GM18868 (cell line): ENCODE measurements at regions not wholly inside any gene's neighbourhood (a gene's known extent, or its start where the extent isn't known, plus 50 kb on each side); places are given as distances from the start of the nearest gene placed in this dataset.
"Not testable (repeated sequence)": the region's sequence is repeated elsewhere in the genome, so short reads cannot be mapped to it uniquely, and the experiment has no call there.

ENCODE experiments used
- ATAC-seq: cut with Tn5 transposase; IDR thresholded peaks from one replicate; pipeline ENCODE4 v1.9.1; 2021; ENCODE audit warnings: mild to moderate bottlenecking, moderate library complexity; ENCODE audit not compliant: unreplicated experiment

GRCh38 chr6:4360920-4361319, 225.5 kb upstream of the ECI2 start:
- no peak for ATAC-seq

DNA sequence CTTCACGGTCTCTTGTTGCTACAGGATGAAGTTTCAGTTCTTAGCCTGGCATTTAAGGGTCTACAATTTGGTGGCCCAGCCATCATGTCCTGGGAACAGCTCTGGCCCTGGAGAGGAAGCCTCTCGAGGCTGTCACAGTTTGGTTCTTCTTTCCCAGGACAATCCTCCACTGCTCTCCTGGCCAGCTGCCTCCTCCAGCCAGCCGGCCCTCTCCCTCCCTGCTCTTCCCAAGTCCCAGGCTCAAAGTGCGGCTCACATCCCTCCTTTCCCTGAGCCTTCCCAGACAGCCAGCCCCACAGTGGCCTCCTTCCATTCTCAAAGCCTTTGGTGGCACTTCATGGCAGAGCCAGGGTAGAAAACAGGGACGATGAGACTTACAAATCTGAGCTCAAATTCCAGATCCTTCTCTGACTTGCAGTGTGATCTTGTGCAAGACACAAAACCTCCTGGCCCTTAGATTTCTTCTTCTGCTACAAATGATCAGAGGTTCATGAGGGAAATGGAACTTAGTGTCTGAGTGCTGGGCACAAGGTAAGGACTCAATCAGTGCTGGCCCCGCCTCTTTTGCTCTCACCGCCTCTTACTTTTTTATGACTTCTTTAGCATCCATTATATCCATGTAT, 223.8 kb upstream of the ECI2 start:
- ATAC-seq = no peak

DNA sequence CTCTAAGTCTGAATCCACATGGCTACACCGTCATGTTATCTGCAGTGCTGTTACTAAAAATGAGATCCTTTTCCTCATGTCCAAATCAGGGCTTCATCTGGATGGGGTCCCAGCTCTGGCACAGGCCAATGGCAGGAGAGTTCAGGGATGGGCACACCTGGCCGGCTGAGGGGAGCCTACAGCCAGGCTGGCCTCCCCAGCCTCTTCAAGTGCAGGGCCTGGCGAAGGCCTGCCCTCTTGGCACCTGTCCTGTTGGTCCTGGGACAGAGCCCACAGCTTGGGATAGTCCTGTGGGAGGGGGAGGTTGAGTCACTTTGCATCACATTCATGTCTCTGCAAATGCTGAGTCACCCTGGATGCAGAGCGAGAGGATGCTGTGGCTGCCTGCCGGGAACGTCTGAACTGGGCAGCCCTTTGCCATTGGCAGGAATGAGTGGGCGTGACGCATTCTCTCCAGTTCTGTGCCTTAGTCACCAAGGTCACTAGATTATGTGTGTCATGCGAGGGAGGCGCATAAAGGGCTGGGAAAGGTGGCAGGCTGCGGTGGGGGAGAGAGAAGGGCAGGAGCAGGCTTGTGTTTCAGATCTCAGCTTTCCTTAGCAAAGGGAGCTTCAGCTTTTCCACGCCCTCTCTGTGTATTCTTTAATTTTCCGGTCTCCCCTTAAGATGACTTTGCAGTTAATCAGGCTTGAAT, 223.2 kb upstream of the ECI2 start:
- no peak for ATAC-seq

DNA sequence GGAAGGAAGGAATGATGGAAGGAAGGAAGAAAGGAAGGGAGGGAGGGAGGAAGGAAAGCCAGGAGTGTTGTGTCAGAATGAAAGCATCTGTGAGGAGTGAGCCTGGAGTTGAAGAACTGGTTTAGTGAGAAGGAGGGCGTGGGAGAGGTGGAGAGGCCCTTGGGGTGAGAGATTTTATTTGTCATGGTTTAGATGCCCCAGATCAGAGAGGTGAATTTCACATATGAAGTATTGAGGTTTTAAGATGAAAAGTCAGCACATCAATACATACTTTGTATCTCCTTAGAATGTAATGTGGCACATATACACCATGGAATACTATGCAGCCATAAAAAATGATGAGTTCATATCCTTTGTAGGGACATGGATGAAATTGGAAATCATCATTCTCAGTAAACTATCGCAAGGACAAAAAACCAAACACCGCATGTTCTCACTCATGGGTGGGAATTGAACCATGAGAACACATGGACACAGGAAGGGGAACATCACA, 222.3 kb upstream of the ECI2 start:
- not testable (repeated sequence) for ATAC-seq

DNA sequence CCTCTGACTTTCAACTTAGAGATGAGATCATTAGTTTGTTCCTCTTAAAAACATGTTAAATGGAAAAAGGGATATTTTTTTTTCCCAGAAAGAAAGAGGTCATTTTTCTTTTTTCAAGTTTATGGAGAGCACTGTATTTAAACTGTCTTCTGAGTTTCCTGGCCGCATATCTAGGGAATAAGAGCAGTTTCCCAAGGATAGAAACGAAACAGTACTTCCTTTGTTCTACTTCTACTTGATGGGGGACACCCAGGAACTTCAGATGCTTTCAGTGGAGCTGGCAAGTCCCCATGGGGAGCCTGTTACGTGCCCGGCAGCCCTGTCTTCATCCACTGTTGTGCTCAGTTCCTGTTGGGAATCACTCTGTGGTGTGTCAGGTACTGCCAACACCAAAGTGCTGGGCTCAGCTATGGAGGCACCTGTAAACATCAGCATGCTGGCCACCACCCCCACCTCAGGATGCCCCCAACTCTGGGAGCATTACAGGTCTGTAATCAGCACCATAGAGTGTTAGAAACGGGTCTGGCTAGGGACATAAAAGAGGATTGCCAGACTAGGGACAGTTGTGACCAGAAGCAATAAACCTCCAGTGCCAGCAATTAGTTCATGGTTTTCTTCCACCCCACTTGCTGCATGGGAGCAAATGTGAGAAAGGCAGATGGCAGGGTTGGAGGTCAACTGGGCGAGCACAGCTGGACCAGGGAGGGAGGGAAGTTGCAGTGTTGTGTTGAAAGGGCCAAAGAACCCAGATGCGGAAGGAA, 221.7 kb upstream of the ECI2 start:
- ATAC-seq = no peak

DNA sequence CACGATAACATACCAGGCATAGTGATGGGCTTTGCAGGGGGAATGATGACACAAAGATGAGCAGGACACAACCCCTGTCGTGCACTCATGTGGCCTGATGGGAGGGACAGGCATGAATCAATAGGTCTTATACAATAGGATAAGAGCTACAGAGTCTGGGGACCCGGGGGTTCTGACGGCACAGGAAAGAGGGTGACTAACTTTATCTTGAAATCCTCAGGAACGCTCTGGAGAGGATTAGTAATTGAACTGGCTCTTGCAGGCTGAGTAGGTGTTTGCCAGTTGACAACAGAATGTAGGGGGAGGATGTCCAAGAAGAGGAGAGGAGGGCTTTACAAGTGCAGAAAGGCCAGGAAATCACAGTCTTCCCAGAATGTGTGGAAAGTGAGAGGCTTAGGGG, 219.9 kb upstream of the ECI2 start:
- no peak for ATAC-seq

DNA sequence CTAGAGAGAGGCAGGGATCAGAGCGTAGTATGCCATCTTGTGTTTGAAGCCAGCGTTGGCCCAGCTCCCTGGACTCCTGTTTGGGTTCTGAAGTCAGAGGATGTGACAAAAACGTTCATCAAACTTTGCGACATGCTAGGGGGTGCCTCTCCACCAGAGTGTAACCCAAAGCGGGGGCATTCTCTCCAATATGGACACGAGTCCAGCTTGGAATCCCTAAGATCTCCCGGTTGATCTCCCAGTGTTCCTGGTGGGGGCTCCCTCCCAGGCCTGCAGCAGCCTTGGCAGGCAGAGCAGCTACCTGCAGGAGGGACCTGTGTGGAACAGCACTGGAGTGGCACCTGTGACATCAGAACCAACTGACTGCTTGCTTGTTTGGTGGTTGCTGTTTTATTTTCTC, 218.8 kb upstream of the ECI2 start:
- ATAC-seq = no peak

GRCh38 chr6:4352731-4353130, 217.4 kb upstream of the ECI2 start:
- no peak for ATAC-seq

DNA sequence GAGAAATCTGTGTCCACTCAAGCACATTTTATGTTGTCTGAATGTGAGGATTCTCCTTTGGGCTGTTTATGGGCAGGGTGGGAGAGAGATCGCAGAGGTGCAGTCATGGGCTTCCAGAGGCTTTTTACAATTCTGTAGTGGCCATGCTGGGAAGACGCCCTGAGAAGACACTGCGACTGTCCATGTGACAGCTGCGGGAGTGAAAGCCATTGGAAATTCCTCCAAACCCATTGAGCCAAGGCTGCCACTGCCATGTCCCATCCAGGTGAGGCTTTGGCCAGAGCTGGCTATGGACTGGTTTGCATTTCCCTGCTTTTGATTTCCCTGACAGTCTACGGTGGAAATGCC, 216.9 kb upstream of the ECI2 start:
- ATAC-seq = no peak

GRCh38 chr6:4351520-4352321, 216.3 kb upstream of the ECI2 start:
- ATAC-seq = no peak

DNA sequence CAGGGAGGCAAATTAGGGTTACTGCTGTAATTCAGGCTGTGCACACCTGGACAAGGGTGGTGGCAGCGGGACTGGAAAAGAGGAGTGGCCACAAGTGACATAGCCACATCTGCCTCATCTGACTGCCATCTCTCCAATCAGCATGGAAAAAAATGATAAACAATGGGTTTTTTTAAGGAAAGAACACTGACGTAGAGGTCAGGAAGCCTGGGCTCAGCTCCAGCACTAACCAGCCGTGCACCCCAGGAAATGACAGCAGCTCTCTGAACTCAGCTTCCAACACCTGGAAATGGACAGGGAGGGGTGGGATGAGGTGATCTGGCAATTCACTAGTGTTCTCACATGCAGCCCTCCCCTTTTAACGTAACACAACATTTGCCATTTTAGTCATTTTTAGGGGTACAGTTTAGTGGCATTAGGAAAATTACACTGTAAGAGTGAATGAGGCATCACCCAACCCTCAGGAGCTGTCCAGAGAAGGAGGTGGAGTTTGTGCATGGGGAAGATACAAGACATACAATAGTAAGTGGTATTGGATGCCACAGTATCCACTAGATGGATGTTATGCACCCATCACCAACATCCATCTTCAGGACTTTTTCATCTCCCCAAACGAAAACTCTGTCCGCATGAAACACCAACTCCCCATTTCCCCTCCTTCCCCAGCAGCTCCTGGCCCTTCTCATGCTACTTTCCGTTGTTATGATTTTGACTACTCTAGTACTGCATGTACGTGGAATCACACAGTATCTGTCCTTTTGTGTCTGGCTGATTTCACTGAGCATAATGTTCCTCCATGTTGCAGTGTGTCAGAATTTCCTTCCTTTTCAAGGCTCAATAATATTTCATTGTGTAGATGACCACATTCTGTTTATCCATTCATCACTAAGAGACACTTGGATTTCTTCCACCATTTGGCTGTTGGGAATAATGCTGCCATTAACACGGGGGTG, 215.5 kb upstream of the ECI2 start:
- ATAC-seq = no peak

DNA sequence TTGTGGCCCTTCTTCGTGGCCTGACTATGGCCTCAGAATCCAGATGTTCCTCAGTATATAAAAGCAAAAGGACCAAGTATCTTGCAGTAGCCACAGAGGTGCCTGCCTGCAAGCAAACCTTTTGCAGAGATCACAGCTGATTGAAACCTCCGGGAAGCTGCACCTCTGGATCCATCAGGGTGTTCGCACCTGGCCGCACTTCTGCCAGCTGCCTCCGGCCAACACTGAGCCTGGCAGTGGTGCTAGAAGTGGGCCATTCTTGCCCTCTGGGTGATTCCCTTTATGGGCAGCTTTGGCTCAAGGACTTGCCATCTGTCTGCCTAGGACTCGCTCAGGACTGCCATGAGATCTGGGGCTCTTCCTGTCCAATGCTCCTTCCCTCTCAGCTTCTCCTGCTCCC, 214.6 kb upstream of the ECI2 start:
- no peak for ATAC-seq

DNA sequence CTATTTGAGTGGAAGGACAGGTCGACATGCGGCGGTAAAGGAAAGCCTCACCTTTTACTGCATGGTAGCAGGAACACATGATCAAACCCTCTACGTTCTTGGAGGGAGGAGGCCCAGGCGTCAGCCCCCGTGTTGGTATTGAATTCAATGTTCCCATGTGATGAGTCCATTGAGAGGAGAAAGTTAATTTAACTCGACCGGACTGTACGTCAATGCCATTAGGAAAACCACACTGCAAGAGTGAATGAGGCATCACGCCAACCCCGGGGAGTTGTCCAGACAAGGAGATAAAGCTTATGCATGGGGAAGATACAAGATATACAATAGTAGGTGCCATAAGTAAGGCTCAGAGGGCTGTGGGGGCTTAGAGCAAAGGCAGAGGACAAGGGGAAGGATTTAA, 213.9 kb upstream of the ECI2 start:
- no peak for ATAC-seq

DNA sequence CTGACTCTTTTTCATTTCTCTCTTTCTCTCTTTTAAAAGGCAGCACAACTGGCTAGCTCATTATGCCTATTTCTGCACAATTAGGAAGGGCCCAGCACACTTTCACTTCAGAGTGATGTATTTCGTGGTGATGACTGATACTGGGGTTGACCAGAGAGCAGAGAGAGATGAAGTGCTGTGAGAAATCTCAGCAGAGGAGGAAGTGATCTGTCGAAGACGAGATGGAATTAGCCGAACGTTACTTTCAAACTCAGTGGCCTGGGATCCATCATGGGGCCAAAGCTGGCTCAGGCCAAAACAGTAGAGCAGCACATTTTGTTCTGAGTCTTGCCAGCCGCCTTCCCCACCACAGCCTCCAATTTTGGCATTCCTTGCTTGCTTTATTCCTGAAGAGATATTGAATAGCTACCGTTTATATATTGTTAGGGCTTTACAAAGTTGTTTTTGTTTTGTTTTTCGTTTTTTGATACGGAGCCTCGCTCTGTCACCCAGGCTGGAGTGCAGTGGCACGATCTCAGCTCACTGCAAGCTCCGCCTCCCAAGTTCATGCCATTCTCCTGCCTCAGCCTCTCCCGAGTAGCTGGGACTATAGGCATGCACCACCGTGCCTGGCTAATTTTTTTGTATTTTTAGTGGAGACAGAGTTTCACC, 213.2 kb upstream of the ECI2 start:
- ATAC-seq = peak; percentile 67

- ATAC-seq = no peak
These were observed 212.5 kb upstream of the ECI2 start for GRCh38 chr6:4347877-4348276.

GRCh38 chr6:4346659-4347333, 211.4 kb upstream of the ECI2 start:
- ATAC-seq = no peak

DNA sequence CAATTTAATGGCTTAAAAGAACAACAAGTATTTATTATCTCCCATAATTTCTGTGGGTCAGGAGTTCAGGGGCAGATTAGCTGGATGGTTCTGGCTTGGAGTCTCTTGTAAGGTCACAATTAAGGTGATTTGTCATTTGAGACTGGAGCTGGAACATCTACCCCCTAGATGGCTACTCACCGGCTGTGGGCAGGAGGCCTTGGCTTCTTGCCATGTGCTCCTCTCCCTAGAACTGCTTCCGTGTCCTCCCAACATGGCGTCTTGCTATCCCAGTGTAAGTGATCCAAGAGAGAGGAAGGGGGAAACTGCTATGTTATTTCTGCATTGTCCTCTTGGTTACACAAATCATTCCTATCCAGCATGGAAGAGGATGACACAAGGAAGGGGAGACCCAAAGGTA, 210.2 kb upstream of the ECI2 start:
- ATAC-seq = no peak

DNA sequence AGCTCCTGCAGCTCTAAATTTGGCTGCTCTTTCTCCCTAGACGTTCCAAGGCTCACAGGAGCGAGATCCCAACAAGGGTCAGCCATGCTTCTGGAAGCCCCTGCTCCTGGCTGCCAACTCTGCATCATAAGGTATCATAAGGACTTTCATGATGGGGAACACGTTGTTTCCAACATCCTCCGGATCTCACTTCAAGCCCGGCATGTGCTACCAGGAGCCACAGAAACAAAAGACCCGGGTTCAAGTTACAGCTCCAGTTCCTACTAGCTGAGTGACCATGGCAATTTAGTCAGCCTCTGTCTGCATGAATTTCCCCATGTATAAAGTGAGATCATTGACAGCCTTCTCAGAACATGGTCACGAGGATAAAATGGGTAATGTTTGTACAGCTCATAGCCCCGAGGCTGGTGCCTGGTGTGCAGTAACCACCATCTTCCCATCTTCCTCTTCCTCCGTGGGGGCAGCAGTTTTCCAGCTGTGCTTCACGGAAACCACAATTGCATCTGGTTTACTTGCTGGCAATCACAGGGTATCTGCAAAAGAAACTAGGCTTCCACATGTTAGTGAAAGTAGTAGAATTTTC, 209.0 kb upstream of the ECI2 start:
- no peak for ATAC-seq
